Lung (tissue), 11 donors: ENCODE measurements at regions not wholly inside any gene's neighbourhood (a gene's known extent, or its start where the extent isn't known, plus 50 kb on each side); places are given as distances from the start of the nearest gene placed in this dataset.

ENCODE experiments used
- ATAC-seq: fragments of 200-7000 bp; cut with Tn5 transposase; one replicate; pipeline ENCODE4 v1.9.1; 2020; ENCODE audit warnings: moderate number of reproducible peaks; ENCODE audit not compliant: insufficient read depth, low FRiP score
- DNase-seq, 3 donors: peaks; one replicate each; pipeline ENCODE4 v3.0.0-alpha.2; 2013 to 2017
- H3K27ac ChIP-seq, 2 donors: one replicate each; pipeline ENCODE4 v1.5.1; 2013; ENCODE audit warnings: mild to moderate bottlenecking in 2 of 2, moderate library complexity in 2 of 2, control low read depth in 1 of 2, inconsistent platforms in 1 of 2, low read depth in 1 of 2, low read length in 1 of 2
- H3K27me3 ChIP-seq, 3 donors: one replicate each; pipeline ENCODE4 v1.5.1; 2013; ENCODE audit warnings: low read length in 2 of 3; ENCODE audit not compliant: control insufficient read depth in 3 of 3, insufficient read depth in 3 of 3
- H3K36me3 ChIP-seq, 4 donors: one replicate each; pipeline ENCODE4 v1.5.1; 2013; ENCODE audit warnings: low read length in 4 of 4, mild to moderate bottlenecking in 1 of 4, moderate library complexity in 1 of 4; ENCODE audit not compliant: control insufficient read depth in 4 of 4, insufficient read depth in 4 of 4
- H3K4me1 ChIP-seq, 5 donors: one replicate each; pipeline ENCODE4 v1.5.1; 2013; ENCODE audit warnings: low read length in 5 of 5, mild to moderate bottlenecking in 2 of 5, moderate library complexity in 1 of 5; ENCODE audit not compliant: control insufficient read depth in 5 of 5, insufficient read depth in 5 of 5
- H3K4me3 ChIP-seq: one replicate; pipeline ENCODE4 v1.5.1; 2013; ENCODE audit warnings: mild to moderate bottlenecking, control low read depth, moderate library complexity
- H3K9ac ChIP-seq, 2 donors: one replicate each; pipeline ENCODE4 v1.5.1; 2013; ENCODE audit warnings: low read length in 2 of 2, control low read depth in 1 of 2; ENCODE audit not compliant: insufficient read depth in 1 of 2
- H3K9me3 ChIP-seq, 4 donors: one replicate each; pipeline ENCODE4 v1.5.1; 2013; ENCODE audit warnings: low read length in 3 of 4, mild to moderate bottlenecking in 1 of 4, moderate library complexity in 1 of 4; ENCODE audit not compliant: control insufficient read depth in 4 of 4, insufficient read depth in 3 of 4
- CTCF ChIP-seq: IDR thresholded peaks from 2 replicates; pipeline ENCODE4 v1.5.1; 2012; ENCODE audit warnings: mild to moderate bottlenecking; ENCODE audit errors: control extremely low read depth, extremely low read depth
- WGBS, 2 donors: extraction: QIAGEN DNeasy Blood & Tissue Kit; methylation state at CpG; one replicate each; pipeline ENCODE4 v1.1.7; 2013; 5-methylcytosine and 5-hydroxymethylcytosine counted together
- donor health status: control.
- donor health status: control.
- donor health status: Bipolar disorder and iron deficiency.
- donor health status: healthy.
- donor health status: DM: yes; HTN: yes; CAD: no.

DNA sequence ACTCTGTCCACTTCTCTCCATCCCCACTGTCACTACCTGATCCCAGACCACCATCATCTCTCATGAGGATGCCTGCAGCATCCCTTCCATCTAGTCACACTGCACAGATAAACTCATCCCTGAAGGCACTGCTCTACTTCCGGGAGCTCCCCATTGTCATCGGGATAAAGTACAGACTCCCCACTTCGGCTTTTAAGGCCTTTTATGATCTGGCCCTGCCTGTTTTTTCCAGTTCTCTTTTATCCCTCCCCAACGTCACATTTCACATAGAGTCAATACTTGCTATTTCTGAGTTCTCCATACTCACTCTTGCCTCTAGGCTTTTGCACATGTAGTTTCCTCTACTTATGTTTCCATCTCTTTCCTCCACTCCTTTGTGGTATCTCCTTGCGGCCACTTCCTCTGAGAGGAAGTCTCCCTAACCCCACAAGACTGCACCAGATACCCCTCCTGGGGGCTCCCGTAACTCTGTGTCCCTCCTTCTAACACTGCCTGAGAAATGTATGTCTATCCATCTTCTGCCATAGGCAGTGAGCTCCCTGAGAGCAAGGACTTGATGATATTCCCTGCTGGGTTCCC lies 66.9 kb downstream of the COPRS start:
- no peak for DNase-seq
- no peak overlapping the region for H3K4me3 ChIP-seq
- H3K4me1 ChIP-seq: no peaks in the 10 kb centered on the region
- no peak for TF ChIP-seq CTCF
- H3K9me3 ChIP-seq: no peaks in the 10 kb centered on the region
- 50 to 52% methylated on average over 6 of the region's 6 CpGs for WGBS, 2 donors
- no peaks in the 10 kb centered on the region for H3K27me3 ChIP-seq
- H3K9ac ChIP-seq: no peak overlapping the region
- no peak for ATAC-seq
- no peaks in the 10 kb centered on the region for H3K36me3 ChIP-seq
- H3K27ac ChIP-seq: no peak overlapping the region

GRCh38 chr17:31789707-31790505 lies 69.1 kb downstream of the COPRS start:
- 84 to 91% methylated on average over 12 of the region's 12 CpGs for WGBS, 2 donors
- Histone ChIP-seq H3K4me3 (no peak overlapping the region), H3K9ac (no peak overlapping the region), H3K4me1 (no peaks in the 10 kb centered on the region), H3K9me3 (no peaks in the 10 kb centered on the region), H3K27me3 (no peaks in the 10 kb centered on the region), H3K36me3 (no peaks in the 10 kb centered on the region), H3K27ac (no peak overlapping the region)
- ATAC-seq (no peak), DNase-seq (no peak)
- TF ChIP-seq CTCF: no peak

DNA sequence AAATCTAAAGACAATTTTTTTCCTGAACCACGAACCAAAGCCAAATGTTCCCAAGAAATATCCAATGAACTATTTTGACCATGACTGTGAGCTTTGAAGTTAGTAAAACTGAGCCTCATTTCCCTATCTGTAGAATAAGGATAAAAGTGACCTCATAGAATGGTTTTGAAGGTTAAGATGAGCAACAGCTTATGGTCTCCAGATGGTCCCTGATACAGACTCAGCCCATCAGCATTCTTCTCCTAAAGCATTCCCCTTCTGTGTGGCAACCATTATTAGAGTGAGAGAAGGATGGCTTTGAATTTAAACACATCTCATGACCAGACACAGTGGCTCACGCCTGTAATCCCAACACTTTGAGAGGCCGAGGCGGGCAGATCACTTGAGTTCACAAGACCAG lies 70.1 kb downstream of the COPRS start:
- ATAC-seq (no peak), DNase-seq (no peak)
- Histone ChIP-seq H3K4me3 (no peak overlapping the region), H3K4me1 (no peaks in the 10 kb centered on the region), H3K27me3 (no peaks in the 10 kb centered on the region), H3K9ac (no peak overlapping the region), H3K27ac (no peak overlapping the region), H3K36me3 (no peaks in the 10 kb centered on the region), H3K9me3 (no peaks in the 10 kb centered on the region)
- TF ChIP-seq CTCF: no peak
- WGBS, 2 donors: 95 to 98% methylated on average over 4 of the region's 4 CpGs
